H7 (cell line): ENCODE measurements at regions not wholly inside any gene's neighbourhood (a gene's known extent, or its start where the extent isn't known, plus 50 kb on each side); places are given as distances from the start of the nearest gene placed in this dataset.
A peak's percentile ranks its signal among the peaks of the same experiment; 100 is the strongest.

Source experiments
- DNase-seq: peaks from one replicate; pipeline ENCODE4 v3.0.0; 2012
- H3K27me3 ChIP-seq: 2 replicates; pipeline ENCODE4 v1.6.0; 2011; ENCODE audit warnings: mild to moderate bottlenecking, low read length; ENCODE audit not compliant: control insufficient read depth, insufficient read depth
- H3K36me3 ChIP-seq: replicated peaks from 2 replicates; pipeline ENCODE4 v1.5.1; 2011; ENCODE audit warnings: low read length; ENCODE audit not compliant: control insufficient read depth, insufficient read depth
- H3K4me3 ChIP-seq: 2 replicates; pipeline ENCODE4 v1.5.1; 2011; ENCODE audit warnings: low read depth, mild to moderate bottlenecking, control low read depth, low read length, moderate library complexity; ENCODE audit not compliant: insufficient read depth

- H3K36me3 ChIP-seq: no peaks in the 10 kb centered on the region
- no peak for DNase-seq
Observed at GRCh38 chr18:27668158-27668557, 483.1 kb upstream of the CHST9 start.

GRCh38 chr18:27667064-27667463 is 482.0 kb upstream of the CHST9 start:
- Histone ChIP-seq H3K36me3 (no peaks in the 10 kb centered on the region), H3K27me3 (no peaks in the 10 kb centered on the region), H3K4me3 (no peak overlapping the region)
- no peak for DNase-seq

More at GRCh38 chr18:27668158-27668557, 483.1 kb upstream of the CHST9 start:
- Histone ChIP-seq H3K4me3 (no peak overlapping the region), H3K27me3 (no peaks in the 10 kb centered on the region)

- DNase-seq: no peak
- Histone ChIP-seq H3K36me3 (no peaks in the 10 kb centered on the region), H3K4me3 (no peak overlapping the region)
Observed at GRCh38 chr18:27666016-27666415, 480.9 kb upstream of the CHST9 start.

GRCh38 chr18:27665264-27665799 is 480.2 kb upstream of the CHST9 start:
- Histone ChIP-seq H3K36me3 (no peaks in the 10 kb centered on the region), H3K27me3 (no peaks in the 10 kb centered on the region), H3K4me3 (no peak overlapping the region)
- peak; percentile 13 for DNase-seq

More at GRCh38 chr18:27666016-27666415, 480.9 kb upstream of the CHST9 start:
- H3K27me3 ChIP-seq: no peaks in the 10 kb centered on the region

GRCh38 chr18:27662949-27663348 is 477.8 kb upstream of the CHST9 start:
- Histone ChIP-seq H3K4me3 (no peak overlapping the region), H3K36me3 (no peaks in the 10 kb centered on the region), H3K27me3 (no peaks in the 10 kb centered on the region)
- DNase-seq: no peak

GRCh38 chr18:27662537-27662936 is 477.4 kb upstream of the CHST9 start:
- no peak for DNase-seq
- Histone ChIP-seq H3K4me3 (no peak overlapping the region), H3K27me3 (no peaks in the 10 kb centered on the region), H3K36me3 (no peaks in the 10 kb centered on the region)

GRCh38 chr18:27661320-27662018 is 476.4 kb upstream of the CHST9 start:
- DNase-seq: no peak
- Histone ChIP-seq H3K36me3 (no peaks in the 10 kb centered on the region), H3K4me3 (no peak overlapping the region), H3K27me3 (no peaks in the 10 kb centered on the region)

GRCh38 chr18:27656905-27657304 is 471.8 kb upstream of the CHST9 start:
- H3K27me3 ChIP-seq: no peaks in the 10 kb centered on the region

GRCh38 chr18:27656167-27656778 is 471.2 kb upstream of the CHST9 start:
- DNase-seq: no peak
- H3K4me3 ChIP-seq: no peak overlapping the region
- no peaks in the 10 kb centered on the region for H3K36me3 ChIP-seq
- H3K27me3 ChIP-seq: no peaks in the 10 kb centered on the region

More at GRCh38 chr18:27656905-27657304, 471.8 kb upstream of the CHST9 start:
- DNase-seq: no peak
- no peak overlapping the region for H3K4me3 ChIP-seq
- no peaks in the 10 kb centered on the region for H3K36me3 ChIP-seq

GRCh38 chr18:27653247-27653646 is 468.1 kb upstream of the CHST9 start:
- H3K27me3 ChIP-seq: no peaks in the 10 kb centered on the region
- DNase-seq: no peak
- H3K36me3 ChIP-seq: no peaks in the 10 kb centered on the region
- no peak overlapping the region for H3K4me3 ChIP-seq

- Histone ChIP-seq H3K4me3 (no peak overlapping the region), H3K36me3 (no peaks in the 10 kb centered on the region), H3K27me3 (no peaks in the 10 kb centered on the region)
- no peak for DNase-seq
Observed at GRCh38 chr18:27652480-27653121, 467.5 kb upstream of the CHST9 start.

- H3K4me3 ChIP-seq: no peak overlapping the region
- no peaks in the 10 kb centered on the region for H3K36me3 ChIP-seq
- no peaks in the 10 kb centered on the region for H3K27me3 ChIP-seq
- DNase-seq: no peak
Observed at GRCh38 chr18:27649621-27650020, 464.5 kb upstream of the CHST9 start.

- no peak overlapping the region for H3K4me3 ChIP-seq
- no peak for DNase-seq
- no peaks in the 10 kb centered on the region for H3K27me3 ChIP-seq
- no peaks in the 10 kb centered on the region for H3K36me3 ChIP-seq
Observed at GRCh38 chr18:27645929-27646328, 460.8 kb upstream of the CHST9 start.

GRCh38 chr18:27636576-27637085 is 451.5 kb upstream of the CHST9 start:
- DNase-seq: no peak
- no peaks in the 10 kb centered on the region for H3K27me3 ChIP-seq
- no peaks in the 10 kb centered on the region for H3K36me3 ChIP-seq
- H3K4me3 ChIP-seq: no peak overlapping the region

- DNase-seq: no peak
- Histone ChIP-seq H3K4me3 (no peak overlapping the region), H3K36me3 (no peaks in the 10 kb centered on the region), H3K27me3 (no peaks in the 10 kb centered on the region)
Observed at GRCh38 chr18:27632706-27633105, 447.6 kb upstream of the CHST9 start.
